Neural progenitor cell (in vitro differentiated cells): ENCODE measurements at regions not wholly inside any gene's neighbourhood (a gene's known extent, or its start where the extent isn't known, plus 50 kb on each side); places are given as distances from the start of the nearest gene placed in this dataset.

Source experiments
- DNase-seq: peaks from one replicate; pipeline ENCODE4 v3.0.0-alpha.2; 2016; ENCODE audit warnings: low spot score
- H2AFZ ChIP-seq: fragments of 200-600 bp; sonication (generic); replicated peaks from 2 replicates; pipeline ENCODE4 v1.6.1; 2016; ENCODE audit warnings: antibody characterized with exemption
- H3F3A ChIP-seq: fragments of 200-600 bp; sonication (generic); 2 replicates; pipeline ENCODE4 v1.6.1; 2016; ENCODE audit warnings: antibody characterized with exemption, low read depth
- H3K27ac ChIP-seq: fragments of 200-600 bp; sonication (generic); 2 replicates; pipeline ENCODE4 v1.5.1; 2016; ENCODE audit warnings: mild to moderate bottlenecking
- H3K27me3 ChIP-seq: fragments of 200-600 bp; sonication (generic); 2 replicates; pipeline ENCODE4 v1.6.1; 2016; ENCODE audit warnings: mild to moderate bottlenecking, moderate library complexity
- H3K36me3 ChIP-seq: fragments of 200-600 bp; sonication (generic); 2 replicates; pipeline ENCODE4 v1.5.1; 2016
- H3K4me1 ChIP-seq: fragments of 200-600 bp; sonication (generic); 2 replicates; pipeline ENCODE4 v1.6.1; 2016; ENCODE audit warnings: mixed run types
- H3K4me2 ChIP-seq: fragments of 200-600 bp; sonication (generic); 2 replicates; pipeline ENCODE4 v1.6.1; 2016
- H3K4me3 ChIP-seq: fragments of 200-600 bp; sonication (generic); 2 replicates; pipeline ENCODE4 v1.5.1; 2016
- H3K79me2 ChIP-seq: fragments of 200-600 bp; sonication (generic); 2 replicates; pipeline ENCODE4 v1.6.1; 2016; ENCODE audit warnings: low read depth
- H3K9ac ChIP-seq: fragments of 200-600 bp; sonication (generic); 2 replicates; pipeline ENCODE4 v1.6.1; 2016
- H3K9me3 ChIP-seq: fragments of 200-600 bp; sonication (generic); 2 replicates; pipeline ENCODE4 v1.5.1; 2016; ENCODE audit warnings: low read depth
- H4K20me1 ChIP-seq: fragments of 200-600 bp; sonication (generic); 2 replicates; pipeline ENCODE4 v1.6.1; 2016; ENCODE audit warnings: low read depth
- H3K27ac Mint-ChIP-seq: 3 replicates; pipeline ENCODE4 v1.8.0; 2021; ENCODE audit warnings: mixed read lengths
- H3K27me3 Mint-ChIP-seq: 2 replicates; pipeline ENCODE4 v1.8.0; 2022; ENCODE audit warnings: low read depth, mild to moderate bottlenecking, inconsistent platforms, moderate library complexity, mixed read lengths; ENCODE audit not compliant: insufficient read depth
- H3K36me3 Mint-ChIP-seq: 3 replicates; pipeline ENCODE4 v1.8.0; 2021; ENCODE audit warnings: mixed read lengths
- H3K4me1 Mint-ChIP-seq: 3 replicates; pipeline ENCODE4 v1.8.0; 2021; ENCODE audit warnings: mixed read lengths
- H3K4me3 Mint-ChIP-seq: 3 replicates; pipeline ENCODE4 v1.8.0; 2021; ENCODE audit warnings: mild to moderate bottlenecking, moderate library complexity, mixed read lengths
- H3K9me3 Mint-ChIP-seq: 3 replicates; pipeline ENCODE4 v1.8.0; 2020; ENCODE audit warnings: mixed read lengths
- CTCF ChIP-seq: fragments of 200-600 bp; sonication (generic); IDR thresholded peaks from 2 replicates; pipeline ENCODE4 v1.5.1; 2017; ENCODE audit warnings: antibody characterized with exemption, mild to moderate bottlenecking
- EZH2 ChIP-seq: fragments of 200-600 bp; sonication (generic); IDR thresholded peaks from 2 replicates; pipeline ENCODE4 v1.6.1; 2017; ENCODE audit warnings: antibody characterized with exemption, mild to moderate bottlenecking, moderate library complexity
- EZH2phosphoT487 ChIP-seq: fragments of 200-600 bp; sonication (generic); IDR thresholded peaks from 2 replicates; pipeline ENCODE4 v1.6.1; 2017; ENCODE audit warnings: antibody characterized with exemption

- TF ChIP-seq EZH2phosphoT487 = no peak
- no peak for TF ChIP-seq EZH2
- no peak for TF ChIP-seq CTCF
- no peaks in the 10 kb centered on the region for H3K27me3 Mint-ChIP-seq
- H3K9me3 Mint-ChIP-seq = no peaks in the 10 kb centered on the region
- no peaks in the 10 kb centered on the region for H3K4me1 Mint-ChIP-seq
- no peak overlapping the region for H3K27ac Mint-ChIP-seq
- Histone ChIP-seq H3K36me3 (no peaks in the 10 kb centered on the region), H3F3A (no peaks in the 10 kb centered on the region), H3K4me2 (no peak overlapping the region), H3K4me3 (no peak overlapping the region), H2AFZ (no peak overlapping the region), H3K4me1 (peaks cover 16% of the 10 kb centered on the region), H3K9ac (no peak overlapping the region), H3K27ac (no peak overlapping the region), H4K20me1 (no peaks in the 10 kb centered on the region), H3K79me2 (no peaks in the 10 kb centered on the region), H3K9me3 (no peaks in the 10 kb centered on the region), H3K27me3 (no peaks in the 10 kb centered on the region)
- no peak for DNase-seq
- H3K36me3 Mint-ChIP-seq = no peaks in the 10 kb centered on the region
- H3K4me3 Mint-ChIP-seq = no peak overlapping the region
Observed at GRCh38 chr9:2424619-2425033, 197.0 kb upstream of the VLDLR start.

GRCh38 chr9:2425676-2426075, 195.9 kb upstream of the VLDLR start:
- peaks cover 10% of the 10 kb centered on the region for H3K4me1 ChIP-seq
- H3K36me3 Mint-ChIP-seq = no peaks in the 10 kb centered on the region
- peak; percentile 15 for DNase-seq
- H3K9ac ChIP-seq = no peak overlapping the region
- H3K27ac Mint-ChIP-seq = no peak overlapping the region
- no peak overlapping the region for H3K4me3 Mint-ChIP-seq
- H3K27ac ChIP-seq = no peak overlapping the region
- no peaks in the 10 kb centered on the region for H3K4me1 Mint-ChIP-seq
- H4K20me1 ChIP-seq = no peaks in the 10 kb centered on the region
- H3K27me3 ChIP-seq = no peaks in the 10 kb centered on the region
- TF ChIP-seq EZH2phosphoT487 (no peak), EZH2 (no peak), CTCF (no peak)
- H3K27me3 Mint-ChIP-seq = no peaks in the 10 kb centered on the region
- H3F3A ChIP-seq = no peaks in the 10 kb centered on the region
- H3K4me3 ChIP-seq = no peak overlapping the region
- no peaks in the 10 kb centered on the region for H3K36me3 ChIP-seq
- no peaks in the 10 kb centered on the region for H3K9me3 ChIP-seq
- no peaks in the 10 kb centered on the region for H3K9me3 Mint-ChIP-seq
- H3K79me2 ChIP-seq = no peaks in the 10 kb centered on the region
- H2AFZ ChIP-seq = no peak overlapping the region
- H3K4me2 ChIP-seq = peak overlapping the region; percentile 25

DNA sequence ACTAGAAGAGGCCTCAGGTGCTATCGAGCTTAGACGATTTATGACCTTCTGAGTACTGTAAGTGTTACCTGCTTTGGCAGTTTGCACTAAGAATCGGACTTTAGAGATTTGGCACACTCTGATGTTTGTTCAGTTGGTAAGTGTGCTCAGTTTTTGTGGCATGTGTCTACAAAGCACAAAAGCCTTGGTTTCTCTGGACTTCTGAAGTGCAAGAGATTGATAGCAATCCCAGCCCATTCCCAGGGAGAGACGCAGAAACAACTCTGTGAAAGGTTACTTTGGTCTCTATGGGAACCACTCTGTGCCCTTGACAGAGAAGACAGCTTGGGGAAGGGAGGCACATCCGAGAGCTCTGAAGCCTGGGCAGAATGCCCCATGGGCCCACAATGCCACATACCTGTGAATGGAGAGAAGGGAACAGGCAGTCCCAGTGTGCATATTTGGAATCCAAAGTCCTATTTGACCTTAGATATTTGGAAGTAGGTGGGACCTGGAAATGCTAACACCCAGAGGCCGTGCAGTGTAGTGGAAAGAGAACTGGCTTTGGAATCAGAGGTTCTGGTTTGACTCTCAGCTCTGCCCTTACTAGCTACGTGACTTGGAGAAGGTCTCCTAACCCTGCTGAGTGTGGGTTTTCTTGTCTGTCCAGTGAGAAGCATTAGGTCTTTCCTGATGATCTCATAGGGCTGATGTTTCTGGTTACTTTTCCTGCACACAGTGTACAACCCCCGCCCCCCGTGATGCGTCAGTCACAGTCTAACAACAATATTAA, 194.3 kb upstream of the VLDLR start:
- H4K20me1 ChIP-seq = no peaks in the 10 kb centered on the region
- Mint-ChIP-seq H3K4me3 (no peak overlapping the region), H3K9me3 (no peaks in the 10 kb centered on the region), H3K27me3 (no peaks in the 10 kb centered on the region), H3K4me1 (no peaks in the 10 kb centered on the region), H3K36me3 (no peaks in the 10 kb centered on the region), H3K27ac (peak overlapping the region; percentile 59)
- H3K9ac ChIP-seq = no peak overlapping the region
- H3K27me3 ChIP-seq = no peaks in the 10 kb centered on the region
- no peaks in the 10 kb centered on the region for H3F3A ChIP-seq
- H3K27ac ChIP-seq = no peak overlapping the region
- no peak overlapping the region for H3K4me3 ChIP-seq
- no peaks in the 10 kb centered on the region for H3K36me3 ChIP-seq
- H2AFZ ChIP-seq = no peak overlapping the region
- no peak overlapping the region for H3K4me2 ChIP-seq
- no peaks in the 10 kb centered on the region for H3K9me3 ChIP-seq
- TF ChIP-seq CTCF = no peak
- no peak for TF ChIP-seq EZH2
- no peak for TF ChIP-seq EZH2phosphoT487
- DNase-seq = no peak
- H3K4me1 ChIP-seq = no peaks in the 10 kb centered on the region
- no peaks in the 10 kb centered on the region for H3K79me2 ChIP-seq
